HG03575 (cell line): ENCODE measurements at regions not wholly inside any gene's neighbourhood (a gene's known extent, or its start where the extent isn't known, plus 50 kb on each side); places are given as distances from the start of the nearest gene placed in this dataset.
"Not testable (repeated sequence)": the region's sequence is repeated elsewhere in the genome, so short reads cannot be mapped to it uniquely, and the experiment has no call there.

ENCODE experiments used
- ATAC-seq: cut with Tn5 transposase; IDR thresholded peaks from one replicate; pipeline ENCODE4 v1.9.1; 2021; ENCODE audit not compliant: unreplicated experiment, insufficient number of reproducible peaks, low FRiP score; ENCODE audit errors: extremely low read depth

GRCh38 chr9:31719262-31719661 is 665.2 kb upstream of the ACO1 start:
- ATAC-seq, result no peak

GRCh38 chr9:31730398-31730797 is 654.0 kb upstream of the ACO1 start:
- ATAC-seq, result no peak

GRCh38 chr9:31733166-31733565 is 651.3 kb upstream of the ACO1 start:
- ATAC-seq, result no peak

DNA sequence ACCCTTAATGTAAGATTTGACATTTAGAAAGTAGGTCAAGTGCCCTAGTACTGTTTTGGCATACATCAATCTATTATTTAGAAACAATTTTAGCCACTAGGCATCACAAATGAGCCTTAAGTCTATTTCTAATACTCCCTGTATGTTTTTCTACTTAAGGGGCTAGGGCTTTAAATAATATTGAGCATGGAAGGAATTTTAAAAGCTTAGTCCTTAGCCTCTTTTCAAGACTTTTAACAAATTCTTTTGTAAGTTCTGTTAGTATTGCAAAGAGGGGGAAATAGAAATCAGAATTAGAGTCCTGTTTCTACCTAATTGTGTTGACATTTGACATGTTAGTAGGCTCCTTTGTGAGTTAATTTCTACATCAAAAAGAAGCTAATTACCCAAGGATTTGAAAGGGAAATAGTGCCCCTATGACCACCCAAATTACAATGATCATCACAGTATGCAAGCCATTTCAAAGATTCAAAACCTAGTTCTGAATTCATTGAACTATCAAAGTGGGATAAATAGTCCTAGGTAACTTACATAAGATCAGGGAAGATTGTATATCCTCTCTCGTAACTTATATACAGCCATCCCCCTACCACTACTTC is 647.8 kb upstream of the ACO1 start:
- no peak for ATAC-seq

- ATAC-seq, result no peak
Measured at GRCh38 chr9:31740705-31741104, 643.7 kb upstream of the ACO1 start.

DNA sequence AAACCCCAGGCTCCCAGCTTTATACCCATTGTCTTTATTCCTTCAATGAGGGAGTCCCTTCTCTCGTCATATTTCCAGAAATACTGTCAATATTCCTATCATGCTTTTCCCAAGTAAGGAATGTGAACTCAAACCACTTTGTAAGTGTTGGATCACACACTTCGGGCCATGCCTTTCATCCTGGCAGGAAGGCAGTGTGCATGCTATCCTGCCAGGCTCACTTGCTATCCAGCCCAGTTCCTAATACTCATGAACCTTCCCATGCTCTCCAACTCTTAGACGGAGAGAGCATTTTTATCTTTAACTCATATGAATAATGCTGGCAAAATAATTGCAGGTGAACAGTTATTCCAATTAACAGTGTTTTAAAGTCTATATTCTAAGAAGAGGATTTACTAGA is 639.9 kb upstream of the ACO1 start:
- no peak for ATAC-seq

- ATAC-seq, result no peak
Measured at GRCh38 chr9:31745468-31745867, 639.0 kb upstream of the ACO1 start.

DNA sequence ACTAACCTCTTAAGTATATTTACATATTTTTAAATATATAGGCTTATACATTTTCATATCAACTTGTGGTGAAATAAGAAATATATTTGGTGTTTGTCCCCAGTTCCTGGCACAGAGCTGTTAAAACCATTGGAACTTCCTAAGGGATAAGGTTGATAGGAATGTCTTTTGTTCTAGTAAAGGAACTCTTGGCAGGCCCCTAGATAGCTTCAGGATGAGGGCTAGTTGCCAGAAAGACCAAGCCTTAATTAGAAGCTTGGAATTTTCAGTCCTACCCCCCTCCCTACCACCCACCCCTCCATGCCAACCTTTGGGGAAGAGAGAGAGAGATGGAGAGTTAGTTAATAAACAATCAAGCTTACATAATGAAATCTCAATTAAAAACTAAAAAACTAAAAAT is 638.6 kb upstream of the ACO1 start:
- no peak for ATAC-seq

DNA sequence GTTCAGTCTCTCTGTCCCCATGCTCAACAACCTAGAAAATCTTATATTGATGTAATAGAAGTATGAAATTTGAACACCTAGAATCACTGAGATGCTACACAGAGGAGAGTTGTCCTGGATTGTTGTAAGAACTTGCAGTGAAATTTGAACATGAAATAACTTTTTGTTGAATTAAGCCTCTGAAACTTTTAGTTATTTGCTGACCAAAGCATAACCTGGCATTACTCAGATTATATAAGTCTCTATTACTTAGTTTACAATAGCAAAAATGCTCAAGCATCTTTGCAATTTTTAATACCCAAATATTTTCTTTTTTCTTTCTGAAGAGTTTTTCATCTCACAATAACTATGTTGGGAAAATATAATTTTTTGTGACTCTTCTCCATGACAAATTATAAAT is 630.7 kb upstream of the ACO1 start:
- ATAC-seq, result no peak

- no peak for ATAC-seq
Measured at GRCh38 chr9:31759703-31760102, 624.7 kb upstream of the ACO1 start.

DNA sequence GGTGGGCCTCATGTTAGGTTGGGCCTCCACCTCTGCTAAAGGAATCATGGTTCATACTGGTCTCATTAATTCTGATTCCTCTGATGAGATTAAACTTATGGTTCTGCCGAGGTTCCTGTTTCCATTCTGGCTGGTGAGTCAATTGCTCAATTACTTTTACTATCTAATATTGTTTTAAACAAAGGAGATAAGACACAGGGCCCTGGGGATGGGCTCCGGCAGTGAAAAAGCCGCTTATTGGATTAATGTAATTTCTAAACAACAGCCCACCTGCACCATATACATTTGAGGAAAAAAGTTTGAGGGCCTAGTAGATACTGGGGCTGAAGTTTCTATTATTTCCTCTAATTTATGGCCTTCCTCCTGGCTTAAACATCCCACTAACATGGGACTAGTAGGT is 610.4 kb upstream of the ACO1 start:
- not testable (repeated sequence) for ATAC-seq

- no peak for ATAC-seq
Measured at GRCh38 chr9:31774571-31774970, 609.9 kb upstream of the ACO1 start.

GRCh38 chr9:31776471-31776870 is 608.0 kb upstream of the ACO1 start:
- no peak for ATAC-seq

GRCh38 chr9:31783491-31783890 is 601.0 kb upstream of the ACO1 start:
- ATAC-seq, result no peak

GRCh38 chr9:31790720-31791119 is 593.7 kb upstream of the ACO1 start:
- no peak for ATAC-seq

DNA sequence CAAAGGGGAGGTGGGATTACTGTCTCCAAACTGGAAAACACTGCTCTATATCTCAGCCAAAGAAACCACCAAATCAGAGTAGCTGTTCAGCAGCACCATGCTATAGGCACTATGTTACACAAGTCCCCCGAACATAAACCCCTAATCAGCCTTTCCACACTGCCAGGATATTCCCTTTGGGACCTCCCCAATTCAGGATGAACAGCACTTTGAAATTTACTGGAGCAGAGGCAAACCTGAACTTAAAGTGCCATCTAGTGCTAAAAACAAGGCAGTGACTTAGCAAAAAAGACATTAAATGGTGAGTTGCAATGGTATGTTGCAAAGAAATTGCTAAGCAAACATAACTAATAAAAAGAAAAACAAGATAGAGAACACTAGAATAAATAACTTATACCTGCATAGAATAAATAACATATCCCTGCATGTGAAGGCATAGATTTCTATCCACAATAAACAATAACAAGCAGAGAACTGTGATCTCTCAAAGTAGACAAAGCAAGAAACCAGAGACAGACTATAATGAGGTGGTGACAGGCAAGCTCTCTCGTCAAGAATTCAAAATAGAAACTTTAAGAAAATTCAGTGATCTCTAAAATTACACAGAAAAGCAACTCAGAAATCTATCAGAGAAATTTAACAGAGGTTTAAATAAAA is 584.4 kb upstream of the ACO1 start:
- ATAC-seq, result no peak

GRCh38 chr9:31807574-31808256 is 576.7 kb upstream of the ACO1 start:
- no peak for ATAC-seq

GRCh38 chr9:31808766-31809165 is 575.7 kb upstream of the ACO1 start:
- no peak for ATAC-seq

GRCh38 chr9:31820426-31820825 is 564.0 kb upstream of the ACO1 start:
- no peak for ATAC-seq

GRCh38 chr9:31821583-31821982 is 562.9 kb upstream of the ACO1 start:
- no peak for ATAC-seq

DNA sequence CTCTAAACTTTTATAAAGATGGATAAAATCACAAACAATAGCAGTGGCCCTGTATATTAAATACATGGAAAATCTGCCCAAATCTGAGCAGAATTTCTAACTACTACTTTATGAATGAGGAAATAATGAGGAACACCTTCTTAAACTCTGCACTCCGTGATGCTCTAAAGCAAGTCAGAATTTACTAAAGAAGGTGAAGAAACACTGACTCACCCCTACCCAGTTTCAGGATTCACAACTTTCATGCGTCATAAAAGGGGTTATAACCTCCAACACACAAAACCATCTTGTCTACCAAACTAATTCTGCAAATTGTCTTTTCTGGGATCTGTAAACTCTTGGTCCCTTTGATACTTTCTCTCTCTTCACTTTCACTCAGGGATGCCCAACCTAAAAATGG is 561.1 kb upstream of the ACO1 start:
- no peak for ATAC-seq
